Uterus (tissue), 2 donors: ENCODE measurements at regions not wholly inside any gene's neighbourhood (a gene's known extent, or its start where the extent isn't known, plus 50 kb on each side); places are given as distances from the start of the nearest gene placed in this dataset.
"Not testable (repeated sequence)": the region's sequence is repeated elsewhere in the genome, so short reads cannot be mapped to it uniquely, and the experiment has no call there.

Source experiments
- POLR2A ChIP-seq, 2 donors: fragments of 450-650 bp; IDR thresholded peaks; one replicate each; pipeline ENCODE4 v1.6.1; 2016; ENCODE audit warnings: antibody characterized with exemption in 2 of 2, mild to moderate bottlenecking in 1 of 2, moderate library complexity in 1 of 2
- TF ChIP-seq, protein P1 (sequence below), 4 experiments: fragments of 200-600 bp in 2 of 4; fragments of 450-650 bp in 2 of 4; sonication (generic) in 2 of 4; IDR thresholded peaks; one replicate each; pipeline ENCODE4 v1.5.1; 2016 to 2019; ENCODE audit warnings: antibody characterized with exemption in 4 of 4, mild to moderate bottlenecking in 2 of 4, moderate library complexity in 1 of 4

DNA sequence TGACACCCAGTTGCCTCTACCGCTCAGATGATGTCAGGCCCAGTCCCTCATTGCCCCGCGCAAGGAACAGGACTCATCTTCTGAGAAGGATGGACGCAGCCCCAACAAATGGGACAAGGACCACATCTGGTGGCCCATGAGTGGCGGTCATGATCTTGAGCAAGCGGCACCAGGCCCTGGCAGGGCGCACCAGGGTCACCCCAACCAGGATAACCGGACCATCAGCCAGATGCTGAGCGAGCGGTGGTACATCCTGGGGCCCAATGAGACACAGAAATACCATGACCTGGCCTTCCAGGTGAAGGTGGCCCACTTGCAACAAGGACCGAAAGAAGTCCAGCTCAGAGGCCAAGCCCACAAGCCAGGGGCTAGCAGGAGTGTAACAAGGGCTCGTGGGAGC lies 102.3 kb upstream of the TP53BP2 start:
- TF ChIP-seq, protein P1, sequence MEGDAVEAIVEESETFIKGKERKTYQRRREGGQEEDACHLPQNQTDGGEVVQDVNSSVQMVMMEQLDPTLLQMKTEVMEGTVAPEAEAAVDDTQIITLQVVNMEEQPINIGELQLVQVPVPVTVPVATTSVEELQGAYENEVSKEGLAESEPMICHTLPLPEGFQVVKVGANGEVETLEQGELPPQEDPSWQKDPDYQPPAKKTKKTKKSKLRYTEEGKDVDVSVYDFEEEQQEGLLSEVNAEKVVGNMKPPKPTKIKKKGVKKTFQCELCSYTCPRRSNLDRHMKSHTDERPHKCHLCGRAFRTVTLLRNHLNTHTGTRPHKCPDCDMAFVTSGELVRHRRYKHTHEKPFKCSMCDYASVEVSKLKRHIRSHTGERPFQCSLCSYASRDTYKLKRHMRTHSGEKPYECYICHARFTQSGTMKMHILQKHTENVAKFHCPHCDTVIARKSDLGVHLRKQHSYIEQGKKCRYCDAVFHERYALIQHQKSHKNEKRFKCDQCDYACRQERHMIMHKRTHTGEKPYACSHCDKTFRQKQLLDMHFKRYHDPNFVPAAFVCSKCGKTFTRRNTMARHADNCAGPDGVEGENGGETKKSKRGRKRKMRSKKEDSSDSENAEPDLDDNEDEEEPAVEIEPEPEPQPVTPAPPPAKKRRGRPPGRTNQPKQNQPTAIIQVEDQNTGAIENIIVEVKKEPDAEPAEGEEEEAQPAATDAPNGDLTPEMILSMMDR (IDR thresholded peaks at IDR 0.05): not testable (repeated sequence)
- TF ChIP-seq POLR2A (IDR thresholded peaks at IDR 0.05): not testable (repeated sequence)
